ENCODE measurements at regions not wholly inside any gene's neighbourhood (a gene's known extent, or its start where the extent isn't known, plus 50 kb on each side); places are given as distances from the start of the nearest gene placed in this dataset.

DNA sequence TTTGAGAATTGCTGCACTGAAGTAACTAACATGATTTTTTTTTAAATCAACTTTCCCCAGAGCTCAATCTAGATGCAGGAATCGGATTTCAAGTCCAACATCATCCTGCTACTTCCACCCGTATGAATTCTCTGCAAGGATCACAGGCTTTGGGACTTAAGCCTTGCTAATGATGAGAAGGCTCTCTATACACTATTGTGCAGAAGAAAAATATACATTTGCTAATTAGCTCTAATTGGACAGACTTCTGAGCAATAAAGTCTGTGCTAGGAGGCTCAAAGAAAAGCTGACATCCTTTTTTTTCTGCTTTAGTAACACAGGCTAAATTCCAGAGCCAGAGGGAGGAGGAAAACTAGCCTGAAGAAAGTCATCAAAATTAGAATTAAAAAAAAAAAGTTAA lies 433.6 kb downstream of the PMP22 start:
- TF ChIP-seq, protein P1, sequence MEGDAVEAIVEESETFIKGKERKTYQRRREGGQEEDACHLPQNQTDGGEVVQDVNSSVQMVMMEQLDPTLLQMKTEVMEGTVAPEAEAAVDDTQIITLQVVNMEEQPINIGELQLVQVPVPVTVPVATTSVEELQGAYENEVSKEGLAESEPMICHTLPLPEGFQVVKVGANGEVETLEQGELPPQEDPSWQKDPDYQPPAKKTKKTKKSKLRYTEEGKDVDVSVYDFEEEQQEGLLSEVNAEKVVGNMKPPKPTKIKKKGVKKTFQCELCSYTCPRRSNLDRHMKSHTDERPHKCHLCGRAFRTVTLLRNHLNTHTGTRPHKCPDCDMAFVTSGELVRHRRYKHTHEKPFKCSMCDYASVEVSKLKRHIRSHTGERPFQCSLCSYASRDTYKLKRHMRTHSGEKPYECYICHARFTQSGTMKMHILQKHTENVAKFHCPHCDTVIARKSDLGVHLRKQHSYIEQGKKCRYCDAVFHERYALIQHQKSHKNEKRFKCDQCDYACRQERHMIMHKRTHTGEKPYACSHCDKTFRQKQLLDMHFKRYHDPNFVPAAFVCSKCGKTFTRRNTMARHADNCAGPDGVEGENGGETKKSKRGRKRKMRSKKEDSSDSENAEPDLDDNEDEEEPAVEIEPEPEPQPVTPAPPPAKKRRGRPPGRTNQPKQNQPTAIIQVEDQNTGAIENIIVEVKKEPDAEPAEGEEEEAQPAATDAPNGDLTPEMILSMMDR (IDR thresholded peaks at IDR 0.05) = no peak
- no peak for TF ChIP-seq POLR2A (IDR thresholded peaks at IDR 0.05)
- TF ChIP-seq POLR2AphosphoS5 (IDR thresholded peaks at IDR 0.05; ENCODE audit: insufficient read depth in 1 of 2, low read depth in 1 of 2) = no peak
